ENCODE measurements at regions not wholly inside any gene's neighbourhood (a gene's known extent, or its start where the extent isn't known, plus 50 kb on each side); places are given as distances from the start of the nearest gene placed in this dataset.

DNA sequence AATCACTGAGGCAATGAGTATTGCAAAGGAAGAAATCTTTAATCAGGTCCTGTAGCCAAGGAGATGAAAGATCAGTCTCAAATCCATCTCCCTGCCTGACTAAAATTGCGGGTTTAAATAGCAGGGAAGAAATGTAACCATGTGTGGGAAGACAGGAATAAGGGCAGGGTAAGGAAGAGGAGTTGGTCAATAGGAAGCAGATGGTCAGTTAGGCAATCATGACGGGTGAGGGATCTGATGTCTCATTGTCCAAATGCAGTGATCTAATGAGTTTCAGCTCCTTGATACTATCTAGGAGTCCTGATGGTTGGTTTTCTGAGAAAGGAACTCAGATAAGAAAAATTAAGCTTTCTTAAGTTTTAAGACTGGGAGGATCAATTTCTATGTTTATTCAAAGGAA lies 200.8 kb downstream of the SPATA18 start:
- TF ChIP-seq, protein P1, sequence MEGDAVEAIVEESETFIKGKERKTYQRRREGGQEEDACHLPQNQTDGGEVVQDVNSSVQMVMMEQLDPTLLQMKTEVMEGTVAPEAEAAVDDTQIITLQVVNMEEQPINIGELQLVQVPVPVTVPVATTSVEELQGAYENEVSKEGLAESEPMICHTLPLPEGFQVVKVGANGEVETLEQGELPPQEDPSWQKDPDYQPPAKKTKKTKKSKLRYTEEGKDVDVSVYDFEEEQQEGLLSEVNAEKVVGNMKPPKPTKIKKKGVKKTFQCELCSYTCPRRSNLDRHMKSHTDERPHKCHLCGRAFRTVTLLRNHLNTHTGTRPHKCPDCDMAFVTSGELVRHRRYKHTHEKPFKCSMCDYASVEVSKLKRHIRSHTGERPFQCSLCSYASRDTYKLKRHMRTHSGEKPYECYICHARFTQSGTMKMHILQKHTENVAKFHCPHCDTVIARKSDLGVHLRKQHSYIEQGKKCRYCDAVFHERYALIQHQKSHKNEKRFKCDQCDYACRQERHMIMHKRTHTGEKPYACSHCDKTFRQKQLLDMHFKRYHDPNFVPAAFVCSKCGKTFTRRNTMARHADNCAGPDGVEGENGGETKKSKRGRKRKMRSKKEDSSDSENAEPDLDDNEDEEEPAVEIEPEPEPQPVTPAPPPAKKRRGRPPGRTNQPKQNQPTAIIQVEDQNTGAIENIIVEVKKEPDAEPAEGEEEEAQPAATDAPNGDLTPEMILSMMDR (IDR thresholded peaks at IDR 0.05), result no peak
- TF ChIP-seq POLR2A (IDR thresholded peaks at IDR 0.05), result no peak
